ENCODE measurements at regions not wholly inside any gene's neighbourhood (a gene's known extent, or its start where the extent isn't known, plus 50 kb on each side); places are given as distances from the start of the nearest gene placed in this dataset.

- TF ChIP-seq CTCF (conservative IDR thresholded peaks at IDR 0.05): no peak
- TF ChIP-seq EZH2 (IDR thresholded peaks at IDR 0.05; ENCODE audit: low read depth): no peak
These were observed 344.6 kb upstream of the ACVR2A start for GRCh38 chr2:147500229-147500628.
